ENCODE measurements at regions not wholly inside any gene's neighbourhood (a gene's known extent, or its start where the extent isn't known, plus 50 kb on each side); places are given as distances from the start of the nearest gene placed in this dataset.

GRCh38 chr10:53543410-53543809 is 770.8 kb upstream of the MBL2 start:
- intact Hi-C loops (cut with DNase I): no loop called here

DNA sequence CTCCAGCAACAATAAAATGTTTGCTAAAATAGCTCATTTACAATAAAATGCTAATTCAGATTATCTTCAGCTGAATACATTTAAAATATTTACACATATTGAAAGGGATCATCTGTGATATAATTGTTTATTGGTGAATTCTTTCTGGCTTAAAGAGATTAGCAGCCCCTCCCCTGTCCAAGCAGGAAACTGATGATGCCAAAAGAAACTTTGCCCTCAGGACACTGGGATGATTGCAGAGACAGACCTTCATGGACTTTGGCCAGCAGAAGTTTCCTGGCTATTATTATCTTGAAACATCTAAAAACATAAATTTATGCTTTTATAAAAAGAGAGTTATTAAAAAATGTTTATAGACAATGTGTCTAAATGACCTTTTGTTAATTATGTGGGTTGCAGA is 764.9 kb upstream of the MBL2 start:
- TF ChIP-seq POLR2A (IDR thresholded peaks at IDR 0.05): no peak
- TF ChIP-seq CTCF (IDR thresholded peaks at IDR 0.05): no peak
- intact Hi-C loops (cut with DNase I): no loop called here
- Histone ChIP-seq H3K27me3 (no peaks in the 10 kb centered on the region), H3K9me3 (no peaks in the 10 kb centered on the region), H3K4me1 (no peaks in the 10 kb centered on the region), H3K4me3 (no peak overlapping the region), H3K36me3 (no peaks in the 10 kb centered on the region), H3K27ac (no peak overlapping the region)
- DNase-seq: no peak

More at GRCh38 chr10:53543410-53543809, 770.8 kb upstream of the MBL2 start:
- 68 to 79% methylated on average over 2 of the region's 2 CpGs for WGBS, 2 donors
- Histone ChIP-seq H3K4me1 (no peaks in the 10 kb centered on the region), H3K4me3 (no peak overlapping the region), H3K9me3 (no peaks in the 10 kb centered on the region), H3K27ac (no peak overlapping the region), H3K27me3 (no peaks in the 10 kb centered on the region), H3K36me3 (no peaks in the 10 kb centered on the region)
- no peak for DNase-seq
- no peak for TF ChIP-seq POLR2A (IDR thresholded peaks at IDR 0.05)
- no peak for TF ChIP-seq CTCF (IDR thresholded peaks at IDR 0.05)

DNA sequence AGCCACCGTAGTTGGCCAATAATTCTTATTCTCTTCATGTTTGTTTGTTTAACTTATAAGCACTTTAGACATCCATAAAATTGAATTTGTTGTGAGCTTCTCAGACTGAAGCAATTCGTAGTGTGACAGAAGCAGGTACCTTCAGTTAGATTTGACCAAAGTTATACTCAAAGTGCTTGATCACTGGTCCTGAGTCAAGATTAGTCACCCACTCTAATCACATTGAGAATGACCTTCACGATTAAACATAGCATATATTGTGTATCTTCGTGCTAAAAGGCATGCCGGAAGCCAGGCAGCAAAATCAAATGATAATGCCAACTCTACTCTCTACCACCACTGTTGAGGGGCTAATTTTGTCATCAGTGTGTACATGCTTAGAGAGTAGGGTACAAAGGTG is 763.7 kb upstream of the MBL2 start:
- 62 to 69% methylated on average over 5 of the region's 5 CpGs for WGBS, 2 donors
- Histone ChIP-seq H3K9me3 (no peaks in the 10 kb centered on the region), H3K27ac (no peak overlapping the region), H3K4me1 (no peaks in the 10 kb centered on the region), H3K36me3 (no peaks in the 10 kb centered on the region), H3K4me3 (no peak overlapping the region), H3K27me3 (no peaks in the 10 kb centered on the region)
- DNase-seq: no peak
- TF ChIP-seq CTCF (IDR thresholded peaks at IDR 0.05) (no peak), POLR2A (IDR thresholded peaks at IDR 0.05) (no peak)
- intact Hi-C loops (cut with DNase I): no loop called here

DNA sequence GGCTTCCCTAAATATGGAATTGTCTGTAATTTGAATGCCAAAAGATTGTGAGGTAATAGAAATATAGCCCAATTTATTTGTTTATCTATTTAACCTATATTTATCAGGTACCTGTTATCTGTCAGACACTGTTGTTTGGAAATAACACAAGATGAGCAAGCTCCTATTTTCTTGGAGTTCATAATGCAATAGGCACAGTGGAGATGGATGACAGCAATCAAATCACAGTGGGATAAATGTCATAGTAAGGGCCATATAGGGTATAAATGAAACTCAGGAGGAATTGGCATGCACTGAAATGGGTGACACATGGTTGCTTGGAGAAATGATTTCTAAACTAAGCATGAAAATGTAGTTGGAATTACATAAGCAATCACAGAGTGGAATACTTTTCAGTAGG is 761.8 kb upstream of the MBL2 start:
- intact Hi-C loops (cut with DNase I): no loop called here
- TF ChIP-seq CTCF (IDR thresholded peaks at IDR 0.05) (no peak), POLR2A (IDR thresholded peaks at IDR 0.05) (no peak)
- no peak overlapping the region for H3K4me3 ChIP-seq

DNA sequence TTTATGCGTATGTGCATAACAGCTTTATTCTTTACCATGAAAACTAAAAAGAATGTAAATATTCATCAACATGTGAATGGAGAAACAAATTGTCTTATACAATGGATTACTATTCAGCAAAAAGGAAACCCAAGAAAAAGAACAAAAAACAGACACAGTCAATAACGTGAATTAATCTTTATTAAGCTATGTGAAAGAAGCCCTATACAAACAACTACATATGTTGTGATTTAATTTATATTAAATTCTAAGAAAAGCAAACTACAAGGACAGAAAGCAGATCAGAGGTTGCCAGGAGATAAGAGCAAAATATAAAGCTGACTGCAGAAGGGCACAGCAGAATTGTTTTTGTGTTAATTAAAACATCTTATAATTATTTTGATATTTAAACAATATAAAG is 756.4 kb upstream of the MBL2 start:
- Histone ChIP-seq H3K27me3 (no peaks in the 10 kb centered on the region), H3K9me3 (no peaks in the 10 kb centered on the region), H3K36me3 (no peaks in the 10 kb centered on the region), H3K27ac (no peak overlapping the region), H3K4me3 (no peak overlapping the region), H3K4me1 (no peaks in the 10 kb centered on the region)
- no peak for TF ChIP-seq POLR2A (IDR thresholded peaks at IDR 0.05)
- intact Hi-C loops (cut with DNase I): no loop called here
- DNase-seq: no peak
- WGBS, 2 donors: 52 to 54% methylated on average over 2 of the region's 2 CpGs

More for the DNA sequence above, 761.8 kb upstream of the MBL2 start:
- Histone ChIP-seq H3K9me3 (no peaks in the 10 kb centered on the region), H3K36me3 (no peaks in the 10 kb centered on the region), H3K27me3 (no peaks in the 10 kb centered on the region), H3K27ac (no peak overlapping the region), H3K4me1 (no peaks in the 10 kb centered on the region)
- DNase-seq: no peak

- intact Hi-C loops (cut with DNase I): no loop called here
- Histone ChIP-seq H3K9me3 (peaks cover 0 to 7% (median 0%) of the 10 kb centered on the region in 3 donors), H3K4me1 (no peaks in the 10 kb centered on the region), H3K36me3 (no peaks in the 10 kb centered on the region), H3K4me3 (no peak overlapping the region), H3K27me3 (no peaks in the 10 kb centered on the region), H3K27ac (no peak overlapping the region)
- DNase-seq: no peak
- WGBS, 2 donors: 89 to 90% methylated on average over 2 of the region's 2 CpGs
- TF ChIP-seq POLR2A (IDR thresholded peaks at IDR 0.05) (no peak), CTCF (IDR thresholded peaks at IDR 0.05) (no peak)
Measured at GRCh38 chr10:53521046-53521445, 748.5 kb upstream of the MBL2 start.

Measured in esophagus squamous epithelium (tissue), 5 donors.